IMR-90 (cell line): ENCODE measurements at regions not wholly inside any gene's neighbourhood (a gene's known extent, or its start where the extent isn't known, plus 50 kb on each side); places are given as distances from the start of the nearest gene placed in this dataset.

Source experiments
- ATAC-seq: fragments of 200-7000 bp; cut with Tn5 transposase; 2 replicates; pipeline ENCODE4 v1.9.1; 2020; ENCODE audit warnings: low read depth, mild to moderate bottlenecking, moderate library complexity
- BruUV-seq: library from RNA; stranded (reverse); fragments of 400-500 nt; replicated peaks from 2 replicates; lab custom pipeline; 2021; lab: Mats Ljungman, UMichigan
- CTCF ChIA-PET: fragments of 300-600 bp; formaldehyde crosslinking; extraction: SDS; loops from one replicate; lab custom pipeline; 2021; ENCODE audit warnings: antibody characterized with exemption; lab: Yijun Ruan, JAX
- POLR2A ChIA-PET: fragments of 300-600 bp; sonication (Branson Sonifier 250); formaldehyde crosslinking; loops from one replicate; lab custom pipeline; 2022; ENCODE audit warnings: antibody characterized with exemption; ENCODE audit not compliant: unreplicated experiment; lab: Charles Lee
- DNase-seq: peaks from one replicate; pipeline ENCODE4 v3.0.0; 2013
- H2AFZ ChIP-seq: replicated peaks from 2 replicates; pipeline ENCODE3; 2013; ENCODE audit warnings: low read length, mild to moderate bottlenecking; ENCODE audit not compliant: poor library complexity
- H2AK5ac ChIP-seq: 2 replicates; pipeline ENCODE4 v1.6.1; 2013; ENCODE audit warnings: low read depth, low read length, inconsistent platforms
- H2AK9ac ChIP-seq: replicated peaks from 2 replicates; pipeline ENCODE3; 2013; ENCODE audit warnings: mild to moderate bottlenecking, low read depth, low read length, moderate library complexity; ENCODE audit not compliant: poor library complexity
- H2BK120ac ChIP-seq: 2 replicates; pipeline ENCODE4 v1.6.1; 2013; ENCODE audit warnings: low read depth, low read length, inconsistent platforms
- H2BK15ac ChIP-seq: 3 replicates; pipeline ENCODE4 v1.6.1; 2013; ENCODE audit warnings: low read depth, low read length, inconsistent platforms
- H2BK20ac ChIP-seq: 2 replicates; pipeline ENCODE4 v1.6.1; 2013; ENCODE audit warnings: low read depth, mild to moderate bottlenecking, inconsistent platforms, low read length, moderate library complexity
- H2BK5ac ChIP-seq: 2 replicates; pipeline ENCODE4 v1.6.1; 2013; ENCODE audit warnings: mild to moderate bottlenecking, low read depth, low read length, inconsistent platforms; ENCODE audit not compliant: poor library complexity, severe bottlenecking
- H3K14ac ChIP-seq: replicated peaks from 2 replicates; pipeline ENCODE4 v1.6.1; 2013; ENCODE audit warnings: low read depth, low read length, inconsistent platforms
- H3K18ac ChIP-seq: 2 replicates; pipeline ENCODE4 v1.6.1; 2013; ENCODE audit warnings: low read depth, low read length, control low read depth
- H3K23ac ChIP-seq: 2 replicates; pipeline ENCODE4 v1.6.1; 2013; ENCODE audit warnings: low read depth, low read length, inconsistent platforms
- H3K27ac ChIP-seq: 2 replicates; pipeline ENCODE4 v1.5.1; 2013; ENCODE audit warnings: mild to moderate bottlenecking, control low read depth, low read length; ENCODE audit not compliant: insufficient read depth
- H3K27me3 ChIP-seq: 2 replicates; pipeline ENCODE4 v1.6.1; 2013; ENCODE audit warnings: low read length; ENCODE audit not compliant: control insufficient read depth, insufficient read depth
- H3K36me3 ChIP-seq: 2 replicates; pipeline ENCODE4 v1.6.1; 2013; ENCODE audit warnings: low read length, mixed read lengths; ENCODE audit not compliant: control insufficient read depth, insufficient read depth
- H3K4ac ChIP-seq: 2 replicates; pipeline ENCODE4 v1.6.1; 2013; ENCODE audit warnings: low read depth, low read length, inconsistent platforms
- H3K4me1 ChIP-seq: 2 replicates; pipeline ENCODE4 v1.6.1; 2013; ENCODE audit warnings: low read length, mixed read lengths; ENCODE audit not compliant: control insufficient read depth, insufficient read depth
- H3K4me2 ChIP-seq: 2 replicates; pipeline ENCODE4 v1.6.1; 2013; ENCODE audit warnings: low read depth, mild to moderate bottlenecking, control low read depth, low read length, moderate library complexity
- H3K4me3 ChIP-seq: 2 replicates; pipeline ENCODE4 v1.5.1; 2013; ENCODE audit warnings: low read depth, mild to moderate bottlenecking, control low read depth, low read length, moderate library complexity; ENCODE audit not compliant: insufficient read depth
- H3K56ac ChIP-seq: 2 replicates; pipeline ENCODE4 v1.6.1; 2013; ENCODE audit warnings: low read length, inconsistent platforms; ENCODE audit not compliant: insufficient read depth; ENCODE audit errors: extremely low read depth
- H3K79me1 ChIP-seq, 2 experiments: 2 replicates each; pipeline ENCODE4 v1.6.1; 2013; ENCODE audit warnings: low read length in 2 of 2, inconsistent platforms in 1 of 2, low read depth in 1 of 2
- H3K9ac ChIP-seq: 2 replicates; pipeline ENCODE4 v1.6.1; 2013; ENCODE audit warnings: low read depth, low read length, control low read depth
- H3K9me1 ChIP-seq: 2 replicates; pipeline ENCODE4 v1.6.1; 2013; ENCODE audit warnings: low read length, inconsistent platforms; ENCODE audit not compliant: insufficient read depth
- H3K9me3 ChIP-seq: 2 replicates; pipeline ENCODE4 v1.6.1; 2013; ENCODE audit warnings: low read length; ENCODE audit not compliant: control insufficient read depth, insufficient read depth
- H4K20me1 ChIP-seq: 2 replicates; pipeline ENCODE4 v1.6.1; 2013; ENCODE audit warnings: low read length, inconsistent platforms; ENCODE audit not compliant: insufficient read depth
- H4K5ac ChIP-seq: 2 replicates; pipeline ENCODE4 v1.6.1; 2013; ENCODE audit warnings: mild to moderate bottlenecking, low read depth, low read length, control low read depth
- H4K8ac ChIP-seq, 2 experiments: 2 replicates each; pipeline ENCODE4 v1.6.1; 2013; ENCODE audit warnings: low read depth in 2 of 2, low read length in 2 of 2, control low read depth in 1 of 2, inconsistent platforms in 1 of 2
- H4K91ac ChIP-seq: 2 replicates; pipeline ENCODE4 v1.6.1; 2013; ENCODE audit warnings: low read depth, low read length, inconsistent platforms; ENCODE audit not compliant: insufficient read depth
- BHLHE40 ChIP-seq: fragments of 150-350 bp; IDR thresholded peaks from 2 replicates; pipeline ENCODE4 v1.6.1; 2016; ENCODE audit warnings: mild to moderate bottlenecking, low read depth, low read length
- MAFK ChIP-seq: IDR thresholded peaks from 2 replicates; pipeline ENCODE4 v1.6.1; 2012; ENCODE audit warnings: low read depth, low read length, improper control_type of control experiment
- MAZ ChIP-seq: IDR thresholded peaks from 2 replicates; pipeline ENCODE4 v1.6.1; 2012; ENCODE audit warnings: low read depth, mild to moderate bottlenecking, low read length, improper control_type of control experiment, moderate library complexity, borderline replicate concordance
- NFE2L2 ChIP-seq: fragments of 150-350 bp; IDR thresholded peaks from 2 replicates; pipeline ENCODE4 v1.6.1; 2016; ENCODE audit warnings: low read depth, mild to moderate bottlenecking, low read length
- POLR2A ChIP-seq: IDR thresholded peaks from 2 replicates; pipeline ENCODE4 v1.6.1; 2012; ENCODE audit warnings: mild to moderate bottlenecking, low read depth, low read length
- RFX5 ChIP-seq: IDR thresholded peaks from 2 replicates; pipeline ENCODE4 v1.8.0; 2012; ENCODE audit warnings: low read depth, mild to moderate bottlenecking, low read length, moderate library complexity
- WGBS, 2 experiments: methylation state at CpG; one replicate each; pipeline versions ENCODE4 v1.1.5 to v1.1.7; 2013; ENCODE audit warnings: missing lambda C conversion rate in 2 of 2; ENCODE audit not compliant: insufficient read length in 1 of 2; ENCODE audit errors: extremely low coverage in 2 of 2; 5-methylcytosine and 5-hydroxymethylcytosine counted together
- dilution Hi-C: fragments of 300-500 bp; cut with HindIII; formaldehyde crosslinking; loops from one replicate; pipeline ENCODE4 v1.14.3; 2018; ENCODE audit warnings: low sequenced_read_pairs; ENCODE audit not compliant: unreplicated experiment
- in situ Hi-C: fragments of 300-500 bp; cut with MboI; formaldehyde crosslinking; loops from 3 replicates; pipeline ENCODE4 v1.14.3; 2019; ENCODE audit warnings: low sequenced_read_pairs, inconsistent platforms, mixed read lengths
- intact Hi-C: fragments of 100-400 bp; cut with micrococcal nuclease; formaldehyde crosslinking; loops from 2 replicates; pipeline ENCODE4 v1.10.0; 2022

GRCh38 chr16:86347916-86348555, 162.3 kb upstream of the FOXF1 start:
- TF ChIP-seq NFE2L2 = no peak
- TF ChIP-seq BHLHE40 = no peak
- TF ChIP-seq POLR2A = no peak
- TF ChIP-seq MAZ = no peak
- no peak for TF ChIP-seq MAFK
- no peak for TF ChIP-seq RFX5
- H3K18ac ChIP-seq = no peak overlapping the region; the same call in 1 of the 2 replicates
- 94% methylated on average over 4 of the region's 11 CpGs; no CpG with 5 or more reads in 1 of the 2 experiments for WGBS, 2 experiments
- no peak overlapping the region for H3K4me2 ChIP-seq
- intact Hi-C loops (no loop called here), dilution Hi-C loops (no loop called here), in situ Hi-C loops (no loop called here)
- H4K5ac ChIP-seq = no peak overlapping the region; the same call in 1 of the 2 replicates
- H3K36me3 ChIP-seq = no peaks in the 10 kb centered on the region
- peak overlapping the region; percentile 44 for H3K4ac ChIP-seq
- no peak for ATAC-seq
- H3K27me3 ChIP-seq = no peaks in the 10 kb centered on the region
- H3K23ac ChIP-seq = no peak overlapping the region
- DNase-seq = no peak
- H3K27ac ChIP-seq = no peak overlapping the region
- no peak overlapping the region for H3K9ac ChIP-seq
- CTCF ChIA-PET = no interaction called here
- peak overlapping the region; percentile 35; the same call in 1 of the 2 replicates for H4K91ac ChIP-seq
- no peaks in the 10 kb centered on the region for H3K9me3 ChIP-seq
- peak overlapping the region; percentile 38; the same call in 1 of the 2 replicates for H2BK120ac ChIP-seq
- H4K20me1 ChIP-seq = no peaks in the 10 kb centered on the region
- H3K56ac ChIP-seq = no peak overlapping the region
- no peak overlapping the region for H3K4me3 ChIP-seq
- H2AFZ ChIP-seq = no peak overlapping the region
- peaks cover 8% of the 10 kb centered on the region for H3K9me1 ChIP-seq
- peaks cover 28% of the 10 kb centered on the region for H3K4me1 ChIP-seq
- no peak overlapping the region for H3K14ac ChIP-seq
- H2BK20ac ChIP-seq = peak overlapping the region; percentile 18
- peaks cover 0 to 16% of the 10 kb centered on the region in 2 experiments; a peak in 3 of 4 replicates for H3K79me1 ChIP-seq
- no peak overlapping the region for H2BK5ac ChIP-seq
- no TSS peak for BruUV-seq
- H4K8ac ChIP-seq = no peak overlapping the region
- peak overlapping the region; percentile 81 for H2AK5ac ChIP-seq
- POLR2A ChIA-PET = no interaction called here
- no peak overlapping the region for H2AK9ac ChIP-seq
- H2BK15ac ChIP-seq = peak overlapping the region; percentile 45; the same call in 2 of the 3 replicates
